HG03103 (cell line): ENCODE measurements at regions not wholly inside any gene's neighbourhood (a gene's known extent, or its start where the extent isn't known, plus 50 kb on each side); places are given as distances from the start of the nearest gene placed in this dataset.
"Not testable (repeated sequence)": the region's sequence is repeated elsewhere in the genome, so short reads cannot be mapped to it uniquely, and the experiment has no call there.

Experiments
- ATAC-seq: cut with Tn5 transposase; IDR thresholded peaks from one replicate; pipeline ENCODE4 v1.9.1; 2021; ENCODE audit warnings: low read depth; ENCODE audit not compliant: unreplicated experiment

GRCh38 chr13:70222926-70223325, 114.7 kb upstream of the KLHL1 start:
- ATAC-seq, result no peak

- no peak for ATAC-seq
Observed at GRCh38 chr13:70218618-70219017, 110.4 kb upstream of the KLHL1 start.

GRCh38 chr13:70208968-70209367, 100.7 kb upstream of the KLHL1 start:
- ATAC-seq, result not testable (repeated sequence)

GRCh38 chr13:70206671-70207070, 98.4 kb upstream of the KLHL1 start:
- no peak for ATAC-seq

GRCh38 chr13:70203661-70204229, 95.5 kb upstream of the KLHL1 start:
- no peak for ATAC-seq

GRCh38 chr13:70191034-70191433, 82.8 kb upstream of the KLHL1 start:
- ATAC-seq, result no peak

- ATAC-seq, result no peak
Observed at GRCh38 chr13:70189981-70190380, 81.7 kb upstream of the KLHL1 start.

GRCh38 chr13:70188567-70188966, 80.3 kb upstream of the KLHL1 start:
- ATAC-seq, result no peak

- ATAC-seq, result no peak
Observed at GRCh38 chr13:70183041-70183440, 74.8 kb upstream of the KLHL1 start.
